Type B pancreatic cell (in vitro differentiated cells): ENCODE measurements at regions not wholly inside any gene's neighbourhood (a gene's known extent, or its start where the extent isn't known, plus 50 kb on each side); places are given as distances from the start of the nearest gene placed in this dataset.

ENCODE experiments used
- DNase-seq: peaks from one replicate; pipeline ENCODE4 v3.0.0; 2021; ENCODE audit warnings: mixed read lengths; ENCODE audit not compliant: unreplicated experiment; ENCODE audit errors: extremely low spot score
- H3K27ac Mint-ChIP-seq: 2 replicates; pipeline ENCODE4 v1.8.0; 2021; ENCODE audit warnings: mild to moderate bottlenecking, mixed read lengths
- H3K27me3 Mint-ChIP-seq: 2 replicates; pipeline ENCODE4 v1.8.0; 2021; ENCODE audit warnings: mixed read lengths
- H3K36me3 Mint-ChIP-seq: 2 replicates; pipeline ENCODE4 v1.8.0; 2021; ENCODE audit warnings: mixed read lengths
- H3K4me1 Mint-ChIP-seq: one replicate; pipeline ENCODE4 v1.8.0; 2021; ENCODE audit warnings: mixed read lengths; ENCODE audit not compliant: unreplicated experiment
- H3K4me3 Mint-ChIP-seq: 2 replicates; pipeline ENCODE4 v1.8.0; 2021; ENCODE audit warnings: mild to moderate bottlenecking, mixed read lengths
- H3K9me3 Mint-ChIP-seq: 2 replicates; pipeline ENCODE4 v1.8.0; 2021; ENCODE audit warnings: mixed read lengths
- CTCF ChIP-seq: fragments of 200-600 bp; sonication (generic); conservative IDR thresholded peaks from 2 replicates; pipeline ENCODE4 v1.5.0; 2021; ENCODE audit warnings: antibody characterized with exemption, mild to moderate bottlenecking

- H3K27me3 Mint-ChIP-seq, result no peaks in the 10 kb centered on the region
- TF ChIP-seq CTCF, result no peak
- no peaks in the 10 kb centered on the region for H3K9me3 Mint-ChIP-seq
- DNase-seq, result no peak
- H3K4me3 Mint-ChIP-seq, result no peak overlapping the region
- no peak overlapping the region for H3K27ac Mint-ChIP-seq
- H3K4me1 Mint-ChIP-seq, result no peaks in the 10 kb centered on the region
- H3K36me3 Mint-ChIP-seq, result no peaks in the 10 kb centered on the region
These were observed 52.2 kb upstream of the TOM1L1 start for GRCh38 chr17:54848368-54848987.

DNA sequence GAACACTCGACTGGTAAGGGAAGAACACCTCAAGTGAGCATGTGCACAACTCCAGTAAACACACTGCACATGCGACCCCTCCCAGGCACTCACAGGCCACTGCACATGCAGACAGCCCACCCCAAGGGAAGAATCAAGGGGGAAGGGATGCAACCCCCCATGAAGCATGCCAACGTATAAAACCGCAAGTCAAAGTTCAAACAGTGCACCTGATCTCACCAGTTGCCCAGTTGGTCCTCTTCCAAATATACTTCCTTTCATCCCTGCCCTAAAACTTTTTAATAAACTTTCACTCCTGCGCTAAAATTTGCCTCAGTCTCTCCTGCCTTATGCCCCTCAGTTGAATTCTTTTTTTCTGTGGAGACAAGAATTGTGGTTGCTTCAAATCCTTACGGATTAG is 51.0 kb upstream of the TOM1L1 start:
- no peaks in the 10 kb centered on the region for H3K36me3 Mint-ChIP-seq
- no peaks in the 10 kb centered on the region for H3K9me3 Mint-ChIP-seq
- no peaks in the 10 kb centered on the region for H3K27me3 Mint-ChIP-seq
- DNase-seq, result no peak
- H3K4me1 Mint-ChIP-seq, result no peaks in the 10 kb centered on the region
- no peak for TF ChIP-seq CTCF
- H3K4me3 Mint-ChIP-seq, result no peak overlapping the region
- no peak overlapping the region for H3K27ac Mint-ChIP-seq
